Gastrocnemius medialis (tissue), 4 donors: ENCODE measurements at regions not wholly inside any gene's neighbourhood (a gene's known extent, or its start where the extent isn't known, plus 50 kb on each side); places are given as distances from the start of the nearest gene placed in this dataset.

Source experiments
- ATAC-seq, 2 donors: fragments of 150-250 bp; one replicate each; pipeline ENCODE4 v1.9.1; 2016
- DNase-seq, 2 donors: peaks; one replicate each; pipeline ENCODE4 v3.0.0-alpha.2; 2019
- H3K27ac ChIP-seq, 4 donors: fragments of 200-600 bp; sonication (generic); 1 replicate in 1 of 4; 2 replicates in 3 of 4; pipeline ENCODE4 v1.5.1; 2016 to 2018; ENCODE audit warnings: mild to moderate bottlenecking in 2 of 4, moderate library complexity in 1 of 4
- H3K27me3 ChIP-seq, 3 donors: fragments of 200-600 bp; sonication (generic) in 2 of 3; 1 replicate in 1 of 3; 2 replicates in 2 of 3; pipeline versions ENCODE4 v1.5.1 to v1.6.0; 2016 to 2019; ENCODE audit warnings: mild to moderate bottlenecking in 1 of 3, moderate library complexity in 1 of 3
- H3K36me3 ChIP-seq, 2 donors: fragments of 200-600 bp; sonication (generic) in 1 of 2; one replicate each; pipeline ENCODE4 v1.5.1; 2017 to 2018
- H3K4me1 ChIP-seq, 2 donors: fragments of 200-600 bp; sonication (generic) in 1 of 2; one replicate each; pipeline ENCODE4 v1.5.1; 2016 to 2017; ENCODE audit warnings: mild to moderate bottlenecking in 2 of 2
- H3K4me3 ChIP-seq, 4 donors: fragments of 200-600 bp; sonication (generic) in 3 of 4; 1 replicate in 1 of 4; 2 replicates in 3 of 4; pipeline ENCODE4 v1.5.1; 2016 to 2019; ENCODE audit warnings: mild to moderate bottlenecking in 2 of 4
- H3K9me3 ChIP-seq, 3 donors: fragments of 200-600 bp; sonication (generic) in 2 of 3; 1 replicate in 1 of 3; 2 replicates in 2 of 3; pipeline ENCODE4 v1.5.1; 2016 to 2019
- POLR2A ChIP-seq, 2 donors: fragments of 450-650 bp; IDR thresholded peaks; one replicate each; pipeline ENCODE4 v1.6.1; 2017; ENCODE audit warnings: antibody characterized with exemption in 2 of 2, mild to moderate bottlenecking in 2 of 2, moderate library complexity in 2 of 2
- in situ Hi-C, 4 donors: fragments of 200-750 bp; cut with MboI; loops; one replicate each; pipeline versions ENCODE4 v1.15.0 to v1.8.0; 2017; ENCODE audit warnings: low sequenced_read_pairs in 4 of 4
- intact Hi-C: fragments of 100-400 bp; cut with DNase I; formaldehyde crosslinking; loops from one replicate; pipeline ENCODE4 v1.15.1; 2023; ENCODE audit warnings: low total_unique reads
- TF ChIP-seq, protein P1 (sequence below), 5 experiments: fragments of 450-650 bp in 3 of 5; fragments of 200-600 bp in 2 of 5; sonication (generic) in 2 of 5; IDR thresholded peaks in 4 of 5; conservative IDR thresholded peaks in 1 of 5; 1 replicate in 4 of 5; 2 replicates in 1 of 5; pipeline ENCODE4 v1.5.1; 2016 to 2019; ENCODE audit warnings: antibody characterized with exemption in 5 of 5, mild to moderate bottlenecking in 3 of 5, moderate library complexity in 3 of 5

DNA sequence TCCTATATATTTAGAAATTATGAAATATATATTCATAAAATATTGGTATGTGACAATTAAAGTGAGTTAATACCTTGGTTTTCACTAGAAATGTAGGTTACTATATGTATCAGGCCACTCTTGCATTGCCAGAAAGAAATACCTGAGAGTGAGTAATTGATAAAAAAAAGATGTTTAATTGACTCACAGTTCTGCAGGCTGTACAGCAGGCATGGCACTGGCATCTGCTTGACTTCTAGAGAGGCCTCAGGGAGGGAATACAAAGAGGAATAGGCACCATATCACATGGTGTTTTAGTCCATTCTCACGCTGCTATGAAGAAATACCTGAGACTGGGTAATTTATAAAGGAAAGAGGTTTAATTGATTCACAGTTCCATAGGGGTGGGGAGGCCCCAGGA lies 1560.6 kb downstream of the STIM2 start:
- no peak for ATAC-seq
- Histone ChIP-seq H3K9me3 (no peaks in the 10 kb centered on the region), H3K4me1 (no peaks in the 10 kb centered on the region), H3K27me3 (no peaks in the 10 kb centered on the region), H3K27ac (no peak overlapping the region), H3K4me3 (no peak overlapping the region), H3K36me3 (no peaks in the 10 kb centered on the region)
- in situ Hi-C loops = no loop called here
- TF ChIP-seq, protein P1, sequence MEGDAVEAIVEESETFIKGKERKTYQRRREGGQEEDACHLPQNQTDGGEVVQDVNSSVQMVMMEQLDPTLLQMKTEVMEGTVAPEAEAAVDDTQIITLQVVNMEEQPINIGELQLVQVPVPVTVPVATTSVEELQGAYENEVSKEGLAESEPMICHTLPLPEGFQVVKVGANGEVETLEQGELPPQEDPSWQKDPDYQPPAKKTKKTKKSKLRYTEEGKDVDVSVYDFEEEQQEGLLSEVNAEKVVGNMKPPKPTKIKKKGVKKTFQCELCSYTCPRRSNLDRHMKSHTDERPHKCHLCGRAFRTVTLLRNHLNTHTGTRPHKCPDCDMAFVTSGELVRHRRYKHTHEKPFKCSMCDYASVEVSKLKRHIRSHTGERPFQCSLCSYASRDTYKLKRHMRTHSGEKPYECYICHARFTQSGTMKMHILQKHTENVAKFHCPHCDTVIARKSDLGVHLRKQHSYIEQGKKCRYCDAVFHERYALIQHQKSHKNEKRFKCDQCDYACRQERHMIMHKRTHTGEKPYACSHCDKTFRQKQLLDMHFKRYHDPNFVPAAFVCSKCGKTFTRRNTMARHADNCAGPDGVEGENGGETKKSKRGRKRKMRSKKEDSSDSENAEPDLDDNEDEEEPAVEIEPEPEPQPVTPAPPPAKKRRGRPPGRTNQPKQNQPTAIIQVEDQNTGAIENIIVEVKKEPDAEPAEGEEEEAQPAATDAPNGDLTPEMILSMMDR (IDR thresholded peaks at IDR 0.05 in 4 of 5, conservative IDR thresholded peaks at IDR 0.05 in 1 of 5) = no peak
- TF ChIP-seq POLR2A (IDR thresholded peaks at IDR 0.05) = no peak
- DNase-seq = no peak
- intact Hi-C loops = no loop called here

DNA sequence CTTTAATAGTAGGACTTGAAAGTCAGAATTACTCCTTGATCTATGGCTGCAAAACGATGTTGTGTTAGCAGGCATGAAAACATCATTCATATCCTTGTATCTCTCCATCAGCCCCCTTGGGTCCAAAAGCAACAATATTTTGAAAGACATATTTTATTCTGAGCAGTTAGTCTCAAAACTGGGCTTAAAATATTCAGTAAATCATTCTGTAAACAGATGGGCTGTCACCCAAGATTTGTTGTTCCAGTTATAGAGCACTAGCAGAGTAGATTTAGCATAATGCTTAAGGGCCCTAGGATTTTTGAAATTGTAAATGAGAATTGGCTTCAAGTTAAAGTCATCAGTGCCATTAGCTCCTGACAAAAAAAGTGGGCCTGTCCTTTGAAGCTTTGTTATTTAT lies 1565.6 kb downstream of the STIM2 start:
- Histone ChIP-seq H3K4me3 (no peak overlapping the region), H3K27me3 (no peaks in the 10 kb centered on the region), H3K36me3 (no peaks in the 10 kb centered on the region), H3K27ac (no peak overlapping the region), H3K9me3 (no peaks in the 10 kb centered on the region), H3K4me1 (no peaks in the 10 kb centered on the region)
- in situ Hi-C loops = no loop called here
- ATAC-seq = no peak
- intact Hi-C loops = no loop called here
- no peak for DNase-seq
- no peak for TF ChIP-seq POLR2A (IDR thresholded peaks at IDR 0.05)
- TF ChIP-seq, protein P1 (IDR thresholded peaks at IDR 0.05 in 4 of 5, conservative IDR thresholded peaks at IDR 0.05 in 1 of 5) = no peak

DNA sequence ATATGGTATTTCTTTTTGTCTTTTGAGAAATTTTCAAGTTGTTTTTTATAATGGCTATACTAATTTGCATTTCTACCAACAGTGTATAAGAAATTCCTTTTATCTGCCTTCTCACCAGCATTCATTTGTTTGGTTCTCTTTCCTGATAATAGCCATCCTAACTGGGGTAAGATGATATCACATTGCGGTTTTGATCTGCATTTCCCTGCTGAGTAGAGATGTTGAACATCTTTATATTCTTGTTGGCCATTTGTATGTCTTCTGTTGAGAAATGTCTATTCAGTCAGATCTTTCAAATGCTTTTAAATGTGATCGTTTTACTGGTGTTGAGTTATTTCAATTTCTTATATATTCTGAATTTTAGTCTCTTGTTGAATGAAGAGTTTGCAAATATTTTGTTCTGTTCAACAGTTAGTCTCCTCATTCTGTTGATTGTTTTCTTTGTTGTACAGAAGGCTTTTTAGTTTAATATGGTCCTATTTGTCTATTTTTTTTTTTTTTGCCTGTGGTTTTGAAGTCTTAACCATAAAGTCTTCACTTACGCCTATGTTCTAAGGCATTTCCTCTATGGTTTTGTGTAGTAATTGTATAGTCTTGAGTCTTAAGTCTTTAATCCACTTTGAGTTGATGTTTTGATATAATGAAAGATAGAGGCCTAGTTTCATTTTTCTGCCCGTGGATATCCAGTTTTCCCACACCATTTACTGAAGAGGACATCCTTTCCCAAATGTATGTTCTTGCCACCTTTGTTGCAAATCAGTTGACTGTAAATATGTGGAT lies 1566.9 kb downstream of the STIM2 start:
- DNase-seq (no peak), ATAC-seq (no peak)
- Histone ChIP-seq H3K4me1 (no peaks in the 10 kb centered on the region), H3K27ac (no peak overlapping the region), H3K36me3 (no peaks in the 10 kb centered on the region), H3K27me3 (no peaks in the 10 kb centered on the region), H3K4me3 (no peak overlapping the region), H3K9me3 (no peaks in the 10 kb centered on the region)
- in situ Hi-C loops (no loop called here), intact Hi-C loops (no loop called here)
- TF ChIP-seq, protein P1 (IDR thresholded peaks at IDR 0.05 in 4 of 5, conservative IDR thresholded peaks at IDR 0.05 in 1 of 5) = no peak
- TF ChIP-seq POLR2A (IDR thresholded peaks at IDR 0.05) = no peak

DNA sequence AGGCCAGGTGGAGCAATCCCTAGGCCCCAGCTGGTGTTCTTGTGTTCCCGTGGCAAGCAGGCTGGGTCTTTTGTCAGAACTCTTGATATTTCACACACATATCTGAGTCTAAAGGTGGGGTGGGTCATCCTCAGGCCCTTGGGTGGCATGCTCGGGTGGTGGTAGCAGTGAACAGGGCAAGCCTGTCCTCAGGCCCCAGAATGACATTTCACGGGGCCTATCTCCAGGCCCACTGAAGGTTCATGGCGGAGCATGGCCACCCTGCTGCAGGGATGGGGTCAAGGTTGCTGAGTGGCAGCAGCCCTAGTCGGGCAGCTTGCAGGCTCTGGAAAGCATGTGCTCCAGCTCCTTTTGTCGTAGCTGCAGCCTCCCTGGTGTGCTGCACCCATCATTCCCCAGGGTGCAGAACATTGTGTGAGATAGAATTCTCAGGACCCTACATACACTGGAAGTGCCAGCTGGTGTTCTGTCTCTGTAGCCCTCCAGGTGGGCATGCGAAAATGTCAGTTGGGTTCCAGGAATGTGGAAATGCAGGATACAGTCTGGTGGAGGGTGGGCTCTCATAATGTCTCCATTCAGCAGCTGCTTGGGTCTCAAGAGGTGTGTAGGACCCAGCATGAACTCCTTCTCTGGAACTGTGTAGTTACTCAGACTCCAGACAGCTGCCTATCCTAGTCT lies 1571.8 kb downstream of the STIM2 start:
- no peak for ATAC-seq
- in situ Hi-C loops = no loop called here

More for the DNA sequence above, 1571.8 kb downstream of the STIM2 start:
- H3K9me3 ChIP-seq = no peaks in the 10 kb centered on the region
- H3K27me3 ChIP-seq = no peaks in the 10 kb centered on the region
- H3K4me1 ChIP-seq = no peaks in the 10 kb centered on the region
- intact Hi-C loops = no loop called here
- TF ChIP-seq, protein P1 (IDR thresholded peaks at IDR 0.05 in 4 of 5, conservative IDR thresholded peaks at IDR 0.05 in 1 of 5) = no peak
- no peak for TF ChIP-seq POLR2A (IDR thresholded peaks at IDR 0.05)
- no peak for DNase-seq
- H3K27ac ChIP-seq = no peak overlapping the region
- no peaks in the 10 kb centered on the region for H3K36me3 ChIP-seq
- H3K4me3 ChIP-seq = no peak overlapping the region
